ENCODE measurements at regions not wholly inside any gene's neighbourhood (a gene's known extent, or its start where the extent isn't known, plus 50 kb on each side); places are given as distances from the start of the nearest gene placed in this dataset.
A peak's percentile ranks its signal among the peaks of the same experiment; 100 is the strongest.

GRCh38 chr9:73076970-73077369, 74.7 kb upstream of the ANXA1 start:
- Histone ChIP-seq H3K9me3 (no peaks in the 10 kb centered on the region; the same call in 2 of the 3 replicates), H3K4me3 (no peak overlapping the region), H3K4me2 (peak overlapping the region; percentile 71), H3K4me1 (peaks cover 94% of the 10 kb centered on the region), H3K27ac (peak overlapping the region; percentile 82 to 94)
- ChIA-PET POLR2A (no interaction called here), CTCF (interaction anchor here (1.4 to 4.2 kb wide), 3 partner anchors 26 to 126 kb away, joined by 3 to 32 read pairs (median 14); no protein-coding TSS in a partner anchor)
- FAIRE-seq (peak; percentile 65), DNase-seq (ENCODE audit: low read depth in 1 of 2, low spot score in 1 of 2) (peak in 1 of 2 experiments; percentile 58), ATAC-seq (no peak)
- TF ChIP-seq KDM1A (IDR thresholded peaks at IDR 0.05; ENCODE audit: low read depth) (no peak), CEBPB (IDR thresholded peaks at IDR 0.05) (no peak), HEYL (CRISPR knock-in tag; IDR thresholded peaks at IDR 0.05) (peak; percentile 2; the same call in 1 of the 2 replicates), HDAC2 (IDR thresholded peaks at IDR 0.05) (no peak), HMGXB4 (CRISPR knock-in tag; IDR thresholded peaks at IDR 0.05; ENCODE audit: borderline replicate concordance) (peak; percentile 50; the same call in 1 of the 2 replicates), ELK1 (IDR thresholded peaks at IDR 0.05; ENCODE audit: low read depth, low read length) (no peak), EP300 (IDR thresholded peaks at IDR 0.05) (no peak), CBX8 (IDR thresholded peaks at IDR 0.05) (no peak), HOXB13 (CRISPR knock-in tag; IDR thresholded peaks at IDR 0.05; ENCODE audit: low read depth) (peak; percentile 39), FOSL2 (IDR thresholded peaks at IDR 0.05) (no peak), FOSL2 (CRISPR knock-in tag; IDR thresholded peaks at IDR 0.05) (peak; percentile 27; the same call in 1 of the 2 replicates)

- H3K9me3 ChIP-seq: peaks cover 16% of the 10 kb centered on the region; the same call in 1 of the 3 replicates
- peak overlapping the region; percentile 82 to 89 for H3K27ac ChIP-seq
- ATAC-seq: peak in 1 of 2 experiments; percentile 82; a peak in 4 of 6 replicates
- 2% methylated on average over 2 of the region's 2 CpGs for WGBS (ENCODE audit: missing lambda C conversion rate)
- CTCF ChIA-PET: interaction anchor here (0.8 to 1.8 kb wide), 6 partner anchors 8 to 217 kb away, joined by 3 to 8 read pairs (median 4); no protein-coding TSS in a partner anchor
- POLR2A ChIA-PET: interaction anchor here (0.8 to 1.4 kb wide), 4 partner anchors 23 to 122 kb away, joined by 3 to 4 read pairs (median 3); no protein-coding TSS in a partner anchor
- FAIRE-seq: peak; percentile 99
- peaks cover 68% of the 10 kb centered on the region for H3K4me1 ChIP-seq
- DNase-seq (ENCODE audit: low read depth in 1 of 2, low spot score in 1 of 2): peak; percentile 31 to 84
- TF ChIP-seq FOSL2 (IDR thresholded peaks at IDR 0.05): no peak
- TF ChIP-seq FOSL2 (CRISPR knock-in tag; IDR thresholded peaks at IDR 0.05): 0 out of 2 replicates have a peak, but pooled peaks have one; percentile 23
- TF ChIP-seq REST (IDR thresholded peaks at IDR 0.05): no peak
- no peak for TF ChIP-seq MYC (IDR thresholded peaks at IDR 0.05; ENCODE audit: borderline replicate concordance, low read length)
- TF ChIP-seq HOXA7 (CRISPR knock-in tag; IDR thresholded peaks at IDR 0.05): 0 out of 2 replicates have a peak, but pooled peaks have one; percentile 11
- TF ChIP-seq E2F6 (IDR thresholded peaks at IDR 0.05; ENCODE audit: borderline replicate concordance, low read depth): no peak; the same call in 1 of the 2 replicates
- TF ChIP-seq KDM5A (IDR thresholded peaks at IDR 0.05): no peak
- TF ChIP-seq CHD4 (IDR thresholded peaks at IDR 0.05; ENCODE audit: borderline replicate concordance): no peak
- TF ChIP-seq FOSB (CRISPR knock-in tag; IDR thresholded peaks at IDR 0.05): no peak
- TF ChIP-seq RAD21 (conservative IDR thresholded peaks at IDR 0.05 in 1 of 2, IDR thresholded peaks at IDR 0.05 in 1 of 2): peak in 1 of 2 experiments; percentile 15; a peak in 1 of 5 replicates
- TF ChIP-seq SMC3 (IDR thresholded peaks at IDR 0.05): no peak
- no peak for TF ChIP-seq PBX3 (IDR thresholded peaks at IDR 0.05)
- TF ChIP-seq TFCP2L1 (CRISPR knock-in tag; IDR thresholded peaks at IDR 0.05): no peak
- TF ChIP-seq RARB (CRISPR knock-in tag; IDR thresholded peaks at IDR 0.05): peak; percentile 96
- TF ChIP-seq HEYL (CRISPR knock-in tag; IDR thresholded peaks at IDR 0.05): 0 out of 2 replicates have a peak, but pooled peaks have one; percentile 15
- 0 out of 2 replicates have a peak, but pooled peaks have one; percentile 11 for TF ChIP-seq HOXB5 (CRISPR knock-in tag; IDR thresholded peaks at IDR 0.05)
- peak in 1 of 2 experiments; percentile 58; a peak in 2 of 5 replicates for TF ChIP-seq EP300 (IDR thresholded peaks at IDR 0.05)
- TF ChIP-seq NFE2L2 (conservative IDR thresholded peaks at IDR 0.05; ENCODE audit: low read length): no peak
- peak; percentile 86 for TF ChIP-seq GATA3 (IDR thresholded peaks at IDR 0.05; ENCODE audit: borderline replicate concordance)
- peak overlapping the region; percentile 71 for H3K4me2 ChIP-seq
- H3K4me3 ChIP-seq: no peak overlapping the region
Observed at GRCh38 chr9:73074176-73074708, 77.4 kb upstream of the ANXA1 start.

Data from A549 (cell line).